Myocyte (in vitro differentiated cells): ENCODE measurements at regions not wholly inside any gene's neighbourhood (a gene's known extent, or its start where the extent isn't known, plus 50 kb on each side); places are given as distances from the start of the nearest gene placed in this dataset.

Experiments used
- DNase-seq: peaks from one replicate; pipeline ENCODE4 v3.0.0-alpha.2; 2012; ENCODE audit warnings: low read depth

DNA sequence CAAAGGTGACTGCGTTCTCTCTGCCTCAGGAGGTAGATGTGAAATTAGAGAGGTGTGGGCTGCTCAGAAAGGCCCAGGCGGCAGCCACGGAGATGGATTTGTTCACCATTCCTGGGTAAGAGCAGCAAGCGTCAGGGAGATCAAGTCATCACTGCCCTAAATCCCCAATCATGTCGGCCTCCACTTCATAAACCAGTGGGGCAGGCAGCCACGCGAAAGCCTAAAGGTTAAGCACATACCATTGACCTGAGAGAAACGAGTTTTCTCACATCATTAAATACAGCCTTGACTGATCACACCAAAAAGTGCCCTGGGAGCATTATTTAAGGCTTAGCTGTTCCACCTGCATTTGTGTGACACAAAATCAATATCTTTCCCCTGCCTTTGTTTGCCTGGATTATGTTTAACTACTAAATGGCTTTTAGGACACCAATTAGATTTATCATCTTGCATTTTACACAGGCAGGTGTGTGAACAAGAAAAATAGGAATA, 50.7 kb upstream of the FOXB1 start:
- DNase-seq, result no peak

DNA sequence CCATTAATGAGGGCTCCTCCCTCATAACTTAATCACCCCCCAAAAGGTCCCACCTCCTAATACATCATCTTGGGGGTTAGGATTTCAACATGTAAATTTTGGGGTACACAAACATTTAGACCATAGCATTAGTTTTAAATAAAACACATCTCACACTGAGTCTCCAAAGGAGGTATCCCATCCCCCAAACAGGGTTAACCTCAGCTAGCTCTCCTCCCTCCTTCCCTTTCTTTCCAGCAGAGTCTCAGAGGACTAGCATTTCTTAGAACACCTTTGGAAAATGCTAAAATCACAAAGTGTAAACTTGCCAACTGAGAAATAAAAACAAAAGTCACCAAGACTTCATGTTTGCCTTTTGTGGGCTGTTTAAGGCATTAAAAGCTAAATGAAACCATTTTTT, 51.2 kb upstream of the FOXB1 start:
- no peak for DNase-seq

DNA sequence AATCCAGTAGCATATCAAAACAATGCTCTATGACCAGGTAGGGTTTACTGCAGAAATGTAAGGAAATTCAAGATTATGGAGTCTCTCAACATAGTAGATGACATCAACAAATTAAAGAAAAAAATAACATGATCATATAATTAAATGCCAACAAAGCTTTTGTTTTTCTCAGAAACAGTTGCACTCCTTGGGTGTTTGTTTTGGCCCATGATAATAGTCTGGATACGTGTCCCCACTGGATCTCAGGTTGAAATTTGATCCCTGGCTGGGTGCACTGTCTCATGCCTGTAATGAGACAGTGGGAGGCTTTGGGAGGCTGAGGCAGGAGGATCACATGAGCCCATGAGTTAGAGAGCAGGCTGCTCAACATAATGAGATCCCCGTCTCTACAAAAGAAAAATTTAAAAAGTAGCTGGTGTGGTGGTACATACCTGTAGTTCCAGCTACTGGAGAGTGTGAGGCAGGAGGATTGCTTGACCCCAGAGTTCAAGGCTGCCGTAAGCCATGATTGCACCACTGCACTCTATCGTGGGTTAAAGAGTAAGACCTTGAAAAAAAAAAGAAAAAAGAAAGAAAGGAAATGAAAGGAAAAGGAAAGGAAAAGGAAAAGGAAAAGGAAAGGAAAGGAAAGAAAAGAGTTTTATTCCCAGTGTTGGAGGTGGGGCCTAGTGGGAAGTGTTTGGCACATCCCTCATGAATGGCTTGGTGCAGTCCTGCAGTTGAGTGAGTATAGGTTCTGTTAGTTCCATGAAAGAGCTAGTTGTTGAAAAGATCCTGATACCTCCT, 53.3 kb upstream of the FOXB1 start:
- DNase-seq, result no peak

DNA sequence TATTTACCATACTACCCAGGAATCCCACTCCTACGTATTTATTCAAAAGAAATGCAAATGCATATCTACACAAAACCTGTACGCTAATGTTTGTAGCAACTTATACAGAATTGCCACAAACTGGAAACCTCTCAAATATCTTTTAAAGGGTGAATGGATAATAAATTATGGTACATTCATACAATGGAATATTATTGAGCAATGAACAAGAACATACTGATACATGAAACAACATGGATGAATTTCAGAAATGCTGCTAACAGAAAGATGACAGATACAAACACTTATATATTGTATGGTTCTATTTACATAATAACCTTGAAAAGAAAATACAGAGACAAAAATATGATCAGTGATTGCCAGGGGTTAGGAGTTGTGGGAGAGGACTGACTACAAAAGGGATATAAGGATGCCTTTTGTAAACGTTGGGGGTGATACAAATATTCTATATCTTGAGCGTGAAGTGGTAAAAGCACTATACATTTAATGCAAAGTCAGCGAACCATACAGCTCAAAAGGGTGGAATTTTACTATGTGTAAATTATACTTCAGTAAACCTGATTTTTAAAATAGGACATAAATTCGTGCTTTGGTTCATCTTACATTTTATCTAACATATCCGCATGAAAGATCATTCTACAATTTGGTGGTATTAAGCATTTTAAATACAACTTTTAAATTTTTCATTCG, 55.0 kb upstream of the FOXB1 start:
- no peak for DNase-seq

DNA sequence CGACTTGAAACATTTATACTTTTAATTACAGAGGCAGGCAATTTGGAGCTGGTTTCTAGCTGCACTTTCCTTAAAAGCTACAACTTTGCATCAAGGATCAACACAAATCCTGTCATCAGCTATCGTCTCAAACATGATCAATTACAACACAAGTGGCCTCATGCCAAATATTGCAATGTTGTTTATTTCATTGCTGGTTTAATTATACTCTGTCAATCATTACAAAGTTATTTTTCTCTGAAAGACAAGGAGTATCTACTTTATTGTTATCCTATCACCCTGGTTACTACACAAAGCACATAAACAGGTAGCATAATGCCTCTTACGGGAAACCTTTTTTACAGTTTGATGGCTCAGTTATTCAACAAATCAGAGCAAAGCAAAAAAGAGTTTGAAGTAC, 58.0 kb upstream of the FOXB1 start:
- DNase-seq, result no peak

DNA sequence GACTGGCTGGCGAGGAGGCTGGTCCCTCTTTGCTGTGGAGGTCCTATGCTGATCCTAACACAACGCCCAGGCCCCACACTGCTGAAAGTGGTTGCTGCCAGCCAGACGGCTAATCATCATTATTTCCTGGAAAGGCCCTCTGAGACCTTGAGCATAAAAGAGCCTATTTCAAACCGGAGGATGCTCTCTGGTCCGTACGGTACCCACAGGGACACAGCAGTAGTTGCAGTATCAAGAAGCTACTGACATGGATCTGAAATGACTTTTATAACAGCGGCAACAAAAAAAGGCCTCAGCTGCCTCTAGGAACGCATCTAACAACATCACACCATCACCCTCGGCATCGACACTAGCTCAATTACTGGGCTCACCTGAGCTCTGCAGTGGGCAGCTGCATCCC, 59.1 kb upstream of the FOXB1 start:
- DNase-seq, result no peak

DNA sequence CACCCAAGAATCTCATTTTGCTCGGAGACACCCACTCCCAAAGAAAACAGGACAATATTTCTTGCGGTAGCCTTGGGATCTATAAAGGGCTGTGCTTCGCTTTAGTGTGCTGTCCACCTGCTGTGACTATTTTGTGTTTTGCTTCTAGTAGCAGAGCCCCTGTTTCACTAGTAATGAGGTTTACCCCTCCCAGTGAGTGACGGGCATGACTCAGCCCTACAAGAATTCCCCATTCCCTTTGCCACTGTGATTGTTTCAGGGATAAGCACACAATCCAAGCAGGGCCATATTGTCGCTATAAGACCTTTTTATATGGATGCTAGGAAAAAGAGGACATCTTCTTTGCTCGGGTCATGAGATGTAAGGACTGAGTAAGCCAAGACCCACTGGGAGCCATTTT, 62.5 kb upstream of the FOXB1 start:
- DNase-seq, result no peak

DNA sequence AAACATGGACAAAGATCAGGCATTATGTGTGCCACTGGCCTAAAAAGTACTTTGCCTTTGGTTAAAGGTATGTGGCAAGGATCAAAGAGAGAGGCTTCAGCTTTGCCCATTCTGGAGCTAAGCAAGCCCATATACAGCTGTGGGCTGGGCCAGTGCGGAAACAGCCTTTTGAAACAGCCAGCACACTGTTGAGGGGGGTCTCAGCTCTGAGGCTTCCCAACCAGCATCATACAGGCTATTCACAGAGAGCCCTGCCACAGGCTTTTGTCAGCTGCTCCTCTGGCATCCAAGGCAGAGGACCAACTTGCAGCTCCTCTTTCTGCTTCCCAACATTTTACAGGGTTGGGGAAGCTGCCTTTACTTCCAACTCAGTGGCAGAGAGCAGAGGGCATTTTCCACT, 63.2 kb upstream of the FOXB1 start:
- no peak for DNase-seq

DNA sequence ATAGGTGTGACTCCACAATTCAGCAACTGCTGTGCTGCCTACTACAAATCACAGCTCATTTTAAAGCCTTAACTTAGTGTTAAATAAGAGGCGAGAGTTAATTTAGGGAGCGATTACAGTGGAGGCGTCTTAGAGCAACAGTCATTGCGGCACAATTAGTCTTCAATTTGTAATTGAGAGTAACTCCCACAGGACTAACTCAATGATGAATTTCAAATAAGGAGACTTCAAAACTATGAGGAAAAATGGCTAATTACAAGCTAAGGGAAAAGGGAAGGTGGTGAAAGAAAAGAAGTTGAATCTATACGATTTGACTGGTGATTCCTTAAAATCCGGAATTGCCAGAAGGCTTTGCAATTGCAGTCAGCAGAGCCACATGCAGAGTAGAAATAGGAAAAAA, 63.7 kb upstream of the FOXB1 start:
- DNase-seq, result no peak

DNA sequence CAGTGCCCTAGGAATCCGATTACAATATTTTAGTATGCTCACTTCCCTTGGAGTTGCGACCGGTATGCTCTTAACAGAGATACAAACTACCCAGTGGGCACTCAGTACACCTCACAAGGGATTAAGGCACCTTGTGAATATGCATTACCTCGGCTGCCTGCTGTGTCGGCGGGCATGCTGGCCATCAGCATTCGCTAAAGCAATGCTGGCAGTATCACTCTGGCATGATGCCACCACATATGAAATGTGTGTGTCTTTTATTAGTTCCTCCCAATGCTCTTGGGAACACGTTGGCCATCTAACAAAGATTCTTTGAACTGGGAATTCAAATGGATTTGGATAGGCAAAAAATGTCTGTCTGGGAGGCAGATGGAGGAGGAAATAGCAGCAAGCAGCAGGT, 67.4 kb upstream of the FOXB1 start:
- DNase-seq, result no peak

DNA sequence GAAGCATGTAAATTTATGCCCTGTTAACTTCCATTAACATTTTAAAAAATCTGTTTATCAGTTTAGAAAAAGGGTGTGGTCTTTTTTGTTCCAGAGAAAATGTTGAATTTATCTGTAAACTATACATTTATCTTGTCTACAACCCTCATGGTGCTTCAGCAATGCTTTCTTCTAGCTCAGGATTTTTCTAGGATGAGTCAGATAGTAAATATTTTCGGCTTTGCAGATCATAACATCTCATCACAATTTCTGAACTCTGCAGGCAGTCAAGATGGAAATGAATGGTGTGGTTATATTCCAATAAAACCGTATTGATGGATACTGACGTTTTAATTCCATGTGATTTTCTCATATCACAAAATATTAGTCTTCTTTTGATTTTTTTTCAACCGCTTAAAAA, 70.5 kb upstream of the FOXB1 start:
- no peak for DNase-seq

DNA sequence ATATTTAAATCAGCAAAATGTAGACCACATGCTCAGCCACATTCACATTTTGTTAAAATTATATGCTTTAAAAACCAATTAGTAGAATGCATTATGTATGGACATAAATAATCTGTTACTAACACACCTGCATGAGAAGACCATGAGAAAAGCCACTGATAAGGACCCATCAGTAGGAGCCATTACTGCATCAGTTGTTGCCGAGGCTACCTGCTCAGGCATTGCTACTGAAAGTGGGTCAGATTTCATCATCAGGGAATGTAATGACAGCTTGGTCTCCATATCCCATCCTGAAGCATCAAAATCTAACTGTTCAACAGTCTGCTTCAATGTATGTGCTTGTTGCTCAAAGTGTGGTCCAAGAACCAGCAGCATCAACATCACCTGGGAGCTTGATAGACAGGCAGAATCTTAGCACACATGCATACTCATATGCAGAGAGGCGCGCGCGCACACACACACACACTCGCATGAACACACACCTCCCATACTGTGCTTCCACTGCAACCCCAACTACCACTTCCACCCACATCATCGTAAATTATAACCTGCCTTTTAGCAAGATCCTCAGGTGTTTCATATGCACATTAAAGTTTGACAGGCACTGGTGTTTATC, 72.4 kb upstream of the FOXB1 start:
- no peak for DNase-seq

DNA sequence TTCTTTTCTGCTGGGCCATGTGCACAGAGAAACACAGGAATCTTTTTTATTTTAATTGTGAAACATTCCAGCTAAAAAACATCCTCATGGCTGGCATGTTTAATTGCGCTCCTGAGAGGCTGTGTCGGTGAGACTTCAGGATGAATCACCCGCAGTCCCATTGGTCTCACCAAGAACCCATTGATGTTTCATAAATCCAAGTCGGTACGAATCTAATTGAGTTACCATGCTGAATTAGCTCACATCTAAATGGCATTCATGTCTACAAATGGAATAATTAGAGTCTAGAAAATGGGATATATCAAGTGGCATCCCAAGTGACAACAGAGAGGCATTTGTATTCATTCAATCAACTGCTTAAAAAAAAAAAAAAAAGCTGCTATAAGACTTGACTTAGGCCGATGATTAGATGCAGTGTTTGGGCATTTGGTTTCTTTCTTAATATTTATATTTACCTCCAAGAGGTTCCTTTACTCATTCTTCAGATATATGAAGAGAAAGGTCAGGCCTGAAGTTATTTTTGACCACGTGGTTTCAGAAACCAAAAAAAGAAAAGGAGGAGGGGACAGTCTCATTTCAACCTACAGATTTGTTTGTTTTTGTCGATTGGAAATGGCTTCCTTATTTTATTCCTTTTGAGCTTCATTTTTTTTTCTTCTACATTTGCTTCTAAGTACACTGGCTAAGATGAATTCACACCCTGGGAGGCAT, 79.1 kb upstream of the FOXB1 start:
- DNase-seq, result no peak

DNA sequence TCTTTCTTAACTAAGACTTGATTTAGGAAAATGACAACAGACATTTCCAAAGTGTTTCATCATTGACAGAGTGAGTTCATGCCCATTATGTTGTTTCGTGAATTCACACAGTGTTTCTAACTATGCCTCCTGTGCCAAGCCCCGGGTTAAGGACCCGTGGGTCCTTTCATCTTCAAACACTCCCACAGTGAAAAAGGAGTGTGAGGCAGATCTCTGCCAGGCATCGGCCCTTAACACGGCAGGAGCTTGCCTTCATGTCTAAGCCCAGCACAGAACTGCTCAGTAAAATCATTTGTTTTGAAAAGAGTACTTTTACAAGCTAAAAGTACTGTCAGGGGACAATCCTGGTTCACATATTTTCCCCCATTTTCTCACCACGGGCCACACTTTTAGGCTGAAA, 80.0 kb upstream of the FOXB1 start:
- no peak for DNase-seq

DNA sequence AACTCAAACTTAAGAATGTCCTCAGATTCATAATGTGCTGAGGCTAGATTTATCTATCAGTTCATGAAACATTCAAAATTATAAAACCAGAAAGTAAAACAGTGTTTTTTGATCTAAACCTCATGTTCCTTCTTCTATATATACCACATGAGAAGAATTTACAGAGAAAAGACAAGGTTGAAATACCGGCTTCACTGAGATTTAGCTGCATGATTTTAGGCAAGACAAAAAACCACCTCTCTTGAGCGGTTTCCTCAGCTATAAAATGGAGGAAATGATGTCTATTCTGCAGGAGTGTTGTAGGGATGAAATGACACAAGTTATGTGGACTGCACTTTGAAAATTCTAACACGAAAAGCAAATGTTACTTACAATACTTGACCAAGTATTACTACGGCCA, 80.6 kb upstream of the FOXB1 start:
- DNase-seq, result no peak

DNA sequence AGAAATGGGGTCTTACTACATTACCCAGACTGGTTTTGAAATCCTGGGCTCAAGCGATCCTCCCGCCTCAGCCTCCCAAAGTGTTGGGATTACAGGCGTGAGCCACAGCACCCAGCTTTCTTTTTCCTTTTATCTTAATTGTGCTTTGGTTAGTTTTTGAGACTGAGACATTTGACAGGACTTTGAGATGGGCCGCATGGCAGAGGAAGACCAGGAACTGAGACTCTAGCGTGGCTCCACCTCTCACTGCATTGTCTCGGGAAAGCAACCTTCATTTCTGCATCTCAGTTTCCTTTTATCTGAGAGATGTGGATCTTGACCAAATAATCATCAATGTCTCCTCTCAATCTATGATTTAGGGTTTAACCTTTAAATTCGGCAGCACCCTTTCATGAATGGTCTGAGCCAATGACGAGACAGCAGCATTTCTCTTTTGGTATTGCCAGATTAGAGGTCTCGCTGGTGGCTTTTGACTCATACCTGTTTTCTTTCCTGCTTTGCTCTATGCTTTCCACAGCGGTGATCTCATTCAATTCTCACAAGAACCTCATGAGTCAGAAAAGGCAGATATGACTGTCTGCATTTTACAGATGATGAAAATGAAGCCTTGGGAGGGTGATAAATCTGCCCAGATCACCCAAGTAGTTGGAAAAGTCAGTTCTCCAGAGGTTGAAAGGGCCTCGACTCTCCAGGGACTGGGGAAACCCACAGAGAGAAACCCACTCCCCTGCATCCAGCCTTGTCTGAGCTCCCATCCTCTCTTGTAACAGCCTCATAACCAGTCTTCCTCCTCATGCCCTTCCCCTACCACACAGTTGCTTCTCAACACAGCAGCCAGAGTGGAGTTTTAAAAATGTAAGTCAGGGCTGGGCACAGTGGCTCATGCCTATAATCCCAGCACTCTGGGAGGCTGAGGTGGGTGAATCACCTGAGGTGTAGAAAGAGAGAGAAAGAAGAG, 84.8 kb upstream of the FOXB1 start:
- peak; percentile 3 for DNase-seq

DNA sequence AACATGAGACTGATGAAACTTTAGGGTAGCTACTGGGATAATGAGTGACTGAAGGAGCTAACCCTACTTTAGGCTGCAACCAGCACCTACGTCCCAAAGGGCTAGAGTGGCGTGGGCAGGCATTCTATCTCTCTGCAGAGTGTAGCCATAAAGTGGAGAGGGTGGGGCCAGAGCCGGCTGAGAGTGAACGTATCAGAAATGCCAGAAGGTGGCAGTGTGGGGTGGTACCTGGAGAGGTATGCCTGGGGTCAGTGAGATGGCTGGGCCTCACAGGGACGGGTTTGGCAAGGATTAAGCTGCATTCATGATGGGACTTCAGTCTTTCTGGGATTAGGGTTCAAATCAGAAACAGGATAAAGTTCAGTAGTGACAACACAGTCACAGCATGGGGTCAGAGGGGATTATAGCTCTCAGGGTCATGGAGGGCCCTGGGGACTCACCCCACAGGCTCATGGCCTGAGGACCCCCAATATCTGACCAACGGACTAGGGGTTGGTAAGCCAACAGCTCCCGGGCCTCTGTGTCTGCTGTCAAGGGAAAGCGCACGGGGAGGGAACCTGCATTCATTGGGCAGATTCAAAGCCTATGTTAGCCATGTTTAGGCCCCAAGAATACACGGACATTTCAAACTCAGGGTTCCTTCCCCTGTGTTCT, 86.5 kb upstream of the FOXB1 start:
- DNase-seq, result peak; percentile 35

DNA sequence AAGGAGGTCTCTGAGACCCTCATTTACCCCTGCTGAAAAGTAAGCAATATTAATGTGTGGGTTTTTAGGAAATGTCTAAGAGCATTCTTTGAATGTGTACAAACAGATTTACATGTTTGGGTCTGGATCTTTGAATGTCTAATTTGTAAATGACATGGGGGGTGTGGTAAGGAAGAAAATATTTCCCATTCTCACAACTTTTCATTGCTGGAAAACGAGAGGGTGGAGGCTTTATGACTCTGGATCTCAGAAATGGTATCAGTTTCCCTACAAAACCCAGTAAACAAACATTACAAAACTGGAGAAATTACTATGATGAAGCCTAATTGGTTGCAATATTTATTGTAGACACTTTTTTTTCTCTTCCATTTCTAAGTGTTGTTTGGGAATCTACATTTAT, 98.1 kb upstream of the FOXB1 start:
- DNase-seq, result no peak

DNA sequence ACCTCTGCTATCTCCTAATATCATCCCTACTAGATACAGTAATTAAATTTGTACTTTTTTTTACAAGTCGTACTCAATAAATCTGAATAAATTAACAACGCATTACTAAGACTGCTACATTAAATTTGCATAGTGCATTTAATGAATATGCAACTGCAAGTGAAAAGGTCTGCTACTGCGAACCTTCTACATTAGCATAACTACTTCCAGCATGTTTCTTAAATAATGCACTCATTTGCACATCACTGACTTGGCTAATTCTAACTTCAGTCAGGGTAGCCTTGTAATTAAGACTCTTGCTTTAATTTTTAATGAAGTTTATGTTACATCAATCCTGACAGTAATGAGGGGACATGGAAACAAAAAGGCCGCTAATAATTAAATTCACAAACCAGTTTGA, 98.9 kb upstream of the FOXB1 start:
- no peak for DNase-seq

DNA sequence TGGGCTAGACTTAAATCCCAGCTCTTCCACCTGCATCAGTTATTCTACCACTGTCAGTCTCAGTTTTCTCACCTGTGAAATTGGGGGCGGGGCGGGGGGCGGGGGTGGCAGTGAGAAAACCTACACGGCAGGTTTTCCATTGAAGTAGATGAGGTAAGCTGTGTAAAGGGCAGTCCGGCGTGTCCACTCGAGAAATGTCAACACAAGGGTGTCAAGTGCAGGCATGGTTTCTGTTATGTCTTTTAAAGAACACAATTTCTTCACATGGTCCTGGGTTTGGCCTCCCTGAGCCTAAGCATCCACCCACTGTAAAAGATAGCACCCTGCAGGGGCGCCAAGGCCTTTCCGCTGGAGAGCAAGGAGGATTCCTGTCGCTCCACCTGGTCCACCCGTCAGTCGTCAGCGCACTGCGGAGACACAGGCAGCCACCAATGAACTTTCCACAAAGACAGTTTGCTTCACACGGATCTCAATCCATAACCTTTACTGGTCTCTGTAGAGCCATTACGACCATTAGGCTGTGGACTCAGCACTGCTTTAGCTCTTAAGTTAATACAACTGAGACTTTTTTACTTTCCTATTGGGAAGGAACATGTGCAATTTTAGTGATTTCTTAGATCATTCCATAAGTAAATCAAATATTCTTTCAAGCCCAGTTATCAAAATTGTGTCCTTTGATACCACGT, 99.5 kb upstream of the FOXB1 start:
- DNase-seq, result no peak
